ENCODE measurements at regions not wholly inside any gene's neighbourhood (a gene's known extent, or its start where the extent isn't known, plus 50 kb on each side); places are given as distances from the start of the nearest gene placed in this dataset.
A peak's percentile ranks its signal among the peaks of the same experiment; 100 is the strongest.
"Not testable (repeated sequence)": the region's sequence is repeated elsewhere in the genome, so short reads cannot be mapped to it uniquely, and the experiment has no call there.

- peaks cover 13% of the 10 kb centered on the region for H3K4me1 ChIP-seq (ENCODE audit: low read depth)
- TF ChIP-seq CTCF (IDR thresholded peaks at IDR 0.05; ENCODE audit: low read depth, low read length): no peak
- DNase-seq (ENCODE audit: low read depth in 1 of 2, low spot score in 1 of 2): peak in 1 of 2 donors; percentile 26
- no peak overlapping the region for H3K4me3 ChIP-seq
- no peak overlapping the region for H3K27ac ChIP-seq
- no peaks in the 10 kb centered on the region for H3K9me3 ChIP-seq (ENCODE audit: low read depth)
- H3K36me3 ChIP-seq: peaks cover 3% of the 10 kb centered on the region
- no peaks in the 10 kb centered on the region for H3K27me3 ChIP-seq
Observed at GRCh38 chr7:149562602-149563001, 65.0 kb upstream of the ZNF746 start.

GRCh38 chr7:149561072-149561471 is 63.5 kb upstream of the ZNF746 start:
- peak in 1 of 2 donors; percentile 6 for DNase-seq (ENCODE audit: low read depth in 1 of 2, low spot score in 1 of 2)
- Histone ChIP-seq H3K36me3 (peaks cover 6% of the 10 kb centered on the region), H3K4me1 (ENCODE audit: low read depth) (peaks cover 13% of the 10 kb centered on the region), H3K27ac (no peak overlapping the region), H3K4me3 (no peak overlapping the region), H3K27me3 (no peaks in the 10 kb centered on the region), H3K9me3 (ENCODE audit: low read depth) (no peaks in the 10 kb centered on the region)
- no peak for TF ChIP-seq CTCF (IDR thresholded peaks at IDR 0.05; ENCODE audit: low read depth, low read length)

- H3K4me3 ChIP-seq: no peak overlapping the region
- peaks cover 6% of the 10 kb centered on the region for H3K36me3 ChIP-seq
- H3K27ac ChIP-seq: no peak overlapping the region
- no peaks in the 10 kb centered on the region for H3K9me3 ChIP-seq (ENCODE audit: low read depth)
- no peak for TF ChIP-seq CTCF (IDR thresholded peaks at IDR 0.05; ENCODE audit: low read depth, low read length)
- peaks cover 6% of the 10 kb centered on the region for H3K4me1 ChIP-seq (ENCODE audit: low read depth)
- peak in 1 of 2 donors; percentile 57 for DNase-seq (ENCODE audit: low read depth in 1 of 2, low spot score in 1 of 2)
- H3K27me3 ChIP-seq: no peaks in the 10 kb centered on the region
Observed at GRCh38 chr7:149559711-149560110, 62.1 kb upstream of the ZNF746 start.

GRCh38 chr7:149558149-149558861 is 60.7 kb upstream of the ZNF746 start:
- DNase-seq (ENCODE audit: low read depth in 1 of 2, low spot score in 1 of 2): peak in 1 of 2 donors; percentile 44
- Histone ChIP-seq H3K4me3 (no peak overlapping the region), H3K4me1 (ENCODE audit: low read depth) (no peaks in the 10 kb centered on the region), H3K27me3 (no peaks in the 10 kb centered on the region), H3K36me3 (peaks cover 6% of the 10 kb centered on the region), H3K27ac (no peak overlapping the region), H3K9me3 (ENCODE audit: low read depth) (no peaks in the 10 kb centered on the region)
- no peak for TF ChIP-seq CTCF (IDR thresholded peaks at IDR 0.05; ENCODE audit: low read depth, low read length)

GRCh38 chr7:149556525-149556924 is 58.9 kb upstream of the ZNF746 start:
- H3K27ac ChIP-seq; H3K27me3 ChIP-seq; H3K4me1 ChIP-seq (ENCODE audit: low read depth); DNase-seq (ENCODE audit: low read depth in 1 of 2, low spot score in 1 of 2); H3K9me3 ChIP-seq (ENCODE audit: low read depth); H3K4me3 ChIP-seq: not testable (repeated sequence)
- H3K36me3 ChIP-seq: peaks cover 18% of the 10 kb centered on the region

- H3K4me1 ChIP-seq (ENCODE audit: low read depth); H3K27me3 ChIP-seq; H3K27ac ChIP-seq; H3K9me3 ChIP-seq (ENCODE audit: low read depth); DNase-seq (ENCODE audit: low read depth in 1 of 2, low spot score in 1 of 2); H3K4me3 ChIP-seq: not testable (repeated sequence)
- peaks cover 28% of the 10 kb centered on the region for H3K36me3 ChIP-seq
Observed at GRCh38 chr7:149554821-149555220, 57.2 kb upstream of the ZNF746 start.

- H3K4me1 ChIP-seq (ENCODE audit: low read depth); DNase-seq (ENCODE audit: low read depth in 1 of 2, low spot score in 1 of 2); H3K4me3 ChIP-seq; H3K27ac ChIP-seq; H3K27me3 ChIP-seq; H3K9me3 ChIP-seq (ENCODE audit: low read depth): not testable (repeated sequence)
- H3K36me3 ChIP-seq: peaks cover 32% of the 10 kb centered on the region
Observed at GRCh38 chr7:149553991-149554390, 56.4 kb upstream of the ZNF746 start.

Data from cardiac muscle cell (in vitro differentiated cells and primary cell).